Urothelium cell line (cell line): ENCODE measurements at regions not wholly inside any gene's neighbourhood (a gene's known extent, or its start where the extent isn't known, plus 50 kb on each side); places are given as distances from the start of the nearest gene placed in this dataset.
"Not testable (repeated sequence)": the region's sequence is repeated elsewhere in the genome, so short reads cannot be mapped to it uniquely, and the experiment has no call there.

ENCODE experiments used
- DNase-seq: peaks from one replicate; pipeline ENCODE4 v3.0.0; 2011; ENCODE audit warnings: low spot score, mixed read lengths
- FAIRE-seq: peaks from 2 replicates; lab custom pipeline; 2011; peaks lifted over from hg19 to GRCh38; lab: Jason Lieb, UNC

DNA sequence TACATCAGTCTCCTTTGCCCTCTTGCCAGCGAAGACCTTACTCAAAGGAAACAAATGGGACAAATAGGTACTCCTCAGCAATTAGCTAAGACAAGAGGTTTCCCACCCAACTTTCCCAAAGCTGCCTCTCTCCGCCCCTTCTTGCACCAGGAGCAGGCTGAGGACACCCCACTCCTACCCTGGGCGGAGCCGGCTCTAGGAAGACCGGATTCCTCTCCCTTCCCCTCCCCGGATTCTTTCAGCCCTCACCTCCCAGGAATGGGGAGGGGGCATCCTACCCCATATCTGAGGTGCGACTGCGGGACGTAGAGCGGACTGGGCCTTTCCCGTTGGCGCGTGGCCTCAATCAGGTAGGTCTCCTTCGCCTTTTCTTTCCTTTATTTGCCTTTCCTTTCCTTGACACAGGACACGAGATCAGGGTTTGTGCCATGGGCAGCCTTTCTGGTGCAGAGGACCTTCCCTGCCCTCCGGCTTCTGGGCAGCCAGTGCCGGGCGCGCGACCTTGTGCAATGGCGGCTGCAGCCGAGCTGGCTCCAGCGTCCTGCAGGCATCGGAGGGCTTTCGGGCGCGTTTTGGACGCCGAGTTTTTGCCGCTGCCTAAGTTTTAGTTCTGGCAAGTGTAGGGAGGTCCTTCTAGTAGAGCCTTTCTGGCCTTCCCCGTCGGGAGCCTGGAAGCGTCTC, 279.9 kb downstream of the PLS3 start:
- not testable (repeated sequence) for DNase-seq, FAIRE-seq

- not testable (repeated sequence) for DNase-seq, FAIRE-seq
Measured at GRCh38 chrX:115850986-115851385, 290.0 kb downstream of the PLS3 start.

- not testable (repeated sequence) for FAIRE-seq, DNase-seq
Measured at GRCh38 chrX:115853260-115853659, 292.3 kb downstream of the PLS3 start.

- DNase-seq, FAIRE-seq: not testable (repeated sequence)
Measured at GRCh38 chrX:115881170-115881569, 289.4 kb upstream of the AGTR2 start.

GRCh38 chrX:115884121-115884520, 286.4 kb upstream of the AGTR2 start:
- not testable (repeated sequence) for DNase-seq, FAIRE-seq

- FAIRE-seq, DNase-seq: not testable (repeated sequence)
Measured at GRCh38 chrX:115888041-115888440, 282.5 kb upstream of the AGTR2 start.

DNA sequence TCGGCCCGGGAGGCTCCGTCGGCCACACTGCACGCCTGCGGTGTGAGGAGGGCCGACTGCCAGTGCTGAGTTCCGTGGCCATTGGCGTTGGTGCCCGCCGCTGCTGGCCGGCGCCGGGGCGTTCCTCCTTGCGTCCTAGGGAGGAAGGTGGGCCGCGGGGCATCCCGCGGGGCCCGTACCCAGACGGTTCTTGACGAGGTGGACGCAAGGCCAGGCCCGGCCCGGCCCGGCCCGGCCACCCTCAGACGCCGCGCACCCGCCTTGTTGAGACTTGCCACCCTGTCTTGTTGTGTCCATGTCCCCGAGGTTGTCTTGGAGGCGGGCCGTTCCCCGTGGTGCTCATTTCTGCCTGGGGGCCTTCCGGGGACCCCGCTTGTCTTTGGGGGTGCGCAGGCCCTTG, 282.0 kb upstream of the AGTR2 start:
- not testable (repeated sequence) for FAIRE-seq, DNase-seq

GRCh38 chrX:115889121-115889890, 281.2 kb upstream of the AGTR2 start:
- FAIRE-seq, result no peak

GRCh38 chrX:115892056-115892708, 278.4 kb upstream of the AGTR2 start:
- DNase-seq, result no peak
- no peak for FAIRE-seq

More at GRCh38 chrX:115889121-115889890, 281.2 kb upstream of the AGTR2 start:
- no peak for DNase-seq

DNA sequence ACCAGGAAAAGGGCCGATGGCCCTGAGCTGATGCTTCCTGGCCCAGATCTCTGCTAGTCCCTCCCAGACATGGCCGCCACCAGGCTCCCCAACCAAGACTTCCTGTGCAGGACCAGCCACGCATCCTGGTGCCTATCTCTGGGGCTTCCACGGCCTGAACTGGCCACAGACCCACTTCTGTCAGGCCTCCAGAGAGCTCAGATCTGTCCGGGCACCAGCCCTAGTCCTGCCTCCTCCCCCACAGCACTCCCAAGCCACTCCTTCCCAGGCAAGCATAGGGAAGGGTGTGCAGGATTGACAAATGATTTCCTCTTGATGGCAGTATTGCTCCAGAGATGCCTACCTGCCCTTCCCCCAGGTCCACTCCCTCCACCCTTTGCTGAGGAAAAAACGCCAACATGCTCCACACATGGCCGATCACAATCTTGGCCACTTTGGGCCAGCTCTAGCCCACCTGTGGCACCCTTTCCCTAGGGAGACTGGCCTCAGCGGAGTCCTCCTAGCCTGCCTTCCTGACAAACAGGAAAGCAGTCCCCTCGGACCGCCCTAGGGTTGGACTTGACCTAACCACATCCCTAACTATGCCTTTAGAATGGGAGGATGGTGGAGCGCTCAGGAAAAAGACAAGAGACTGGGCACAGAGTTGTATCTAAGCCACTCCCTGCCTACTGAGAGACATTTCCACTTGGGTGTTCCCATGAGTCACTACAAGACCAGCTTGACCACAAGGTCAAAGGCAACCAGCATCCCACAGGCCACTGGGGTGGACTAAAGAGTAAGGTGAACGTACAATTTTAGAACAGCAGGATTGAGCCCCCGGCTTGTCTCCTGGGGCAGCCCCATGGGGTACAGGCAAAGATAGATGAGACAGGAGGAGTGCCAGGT, 277.5 kb upstream of the AGTR2 start:
- FAIRE-seq, result no peak
- peak; percentile 18 for DNase-seq

GRCh38 chrX:115894087-115894486, 276.5 kb upstream of the AGTR2 start:
- FAIRE-seq (no peak), DNase-seq (no peak)

GRCh38 chrX:115895678-115896329, 274.7 kb upstream of the AGTR2 start:
- DNase-seq (no peak), FAIRE-seq (no peak)

GRCh38 chrX:115896362-115896761, 274.2 kb upstream of the AGTR2 start:
- DNase-seq (no peak), FAIRE-seq (no peak)

DNA sequence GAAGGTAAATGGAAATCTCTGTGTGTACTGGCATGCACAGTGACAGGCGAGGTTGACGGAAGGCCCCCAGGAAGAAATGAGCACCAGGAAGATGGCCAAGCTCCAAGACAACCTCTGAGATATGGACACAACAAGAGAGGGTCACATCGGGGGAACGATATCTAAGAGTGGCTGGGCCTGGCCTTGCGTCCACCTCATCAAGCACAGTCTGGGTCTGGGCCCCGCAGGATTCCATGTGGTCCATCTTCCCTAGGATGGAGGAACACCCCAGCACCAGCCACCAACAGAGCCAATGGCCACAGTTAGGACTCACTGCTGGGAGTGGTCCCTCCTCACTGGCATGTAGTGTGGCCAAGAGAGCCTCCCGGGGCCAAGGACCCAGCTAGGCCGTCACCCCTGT, 272.6 kb upstream of the AGTR2 start:
- DNase-seq (no peak), FAIRE-seq (no peak)

- FAIRE-seq (no peak), DNase-seq (no peak)
Measured at GRCh38 chrX:115898382-115899001, 272.1 kb upstream of the AGTR2 start.

- DNase-seq (no peak), FAIRE-seq (no peak)
Measured at GRCh38 chrX:115900425-115900824, 270.1 kb upstream of the AGTR2 start.

- DNase-seq (no peak), FAIRE-seq (no peak)
Measured at GRCh38 chrX:115901241-115901640, 269.3 kb upstream of the AGTR2 start.

DNA sequence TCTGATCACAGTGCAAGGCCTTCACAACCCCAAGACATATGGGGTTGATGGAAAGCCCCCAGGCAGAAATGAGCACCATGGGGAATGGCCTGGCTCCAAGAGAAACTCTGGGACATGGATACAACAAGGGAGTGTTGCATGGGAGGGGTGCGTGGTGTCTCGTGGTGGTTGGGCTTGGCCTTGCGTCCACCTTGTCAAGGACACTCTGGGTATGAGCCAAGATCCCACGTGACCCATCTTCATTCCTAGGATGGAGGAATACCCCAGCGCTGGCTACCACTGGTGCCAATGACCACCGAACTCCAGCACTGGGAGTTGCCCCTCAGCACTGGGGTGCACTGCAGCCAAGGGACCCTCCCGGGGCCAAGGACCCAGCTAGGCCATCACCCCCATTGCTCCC, 267.5 kb upstream of the AGTR2 start:
- no peak for DNase-seq
- FAIRE-seq, result no peak

DNA sequence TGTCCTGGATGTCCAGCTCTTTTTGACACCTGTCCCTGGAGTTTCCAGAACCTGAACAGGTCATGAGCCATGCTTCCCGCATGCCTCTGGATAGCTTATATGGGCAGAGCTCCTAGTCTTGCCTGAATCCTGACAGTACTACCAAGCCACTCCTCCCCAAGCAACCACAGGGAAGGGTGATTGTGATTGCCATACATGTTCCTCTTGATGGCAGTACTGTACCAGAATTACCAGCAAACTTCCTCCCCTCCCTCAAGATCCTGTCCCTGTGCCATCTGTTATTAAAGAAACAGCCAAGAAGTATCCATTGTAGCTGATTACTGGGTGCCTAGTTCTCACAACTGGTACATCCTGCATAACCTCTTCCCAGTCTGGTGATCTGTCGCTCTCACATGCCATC, 264.3 kb upstream of the AGTR2 start:
- FAIRE-seq, result no peak
- no peak for DNase-seq

DNA sequence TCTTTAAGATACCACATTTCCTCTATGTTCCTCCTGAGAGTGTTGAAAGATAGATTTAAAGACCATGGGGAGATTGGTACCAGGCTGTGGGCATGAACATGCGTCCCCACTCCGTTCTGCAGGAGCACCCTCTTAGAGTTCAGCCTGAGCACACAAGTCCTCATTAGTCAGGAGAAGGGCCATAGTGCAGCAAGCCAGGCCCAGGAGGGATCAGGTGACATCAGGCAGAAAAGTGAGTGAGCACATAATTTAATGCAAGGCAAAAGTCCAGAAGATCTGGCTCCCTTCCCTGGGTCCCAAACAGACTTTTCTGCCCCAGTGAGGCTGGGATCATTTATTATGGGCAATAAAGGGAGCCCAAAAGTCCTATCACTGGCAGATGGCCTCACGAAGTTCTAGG, 263.7 kb upstream of the AGTR2 start:
- DNase-seq (no peak), FAIRE-seq (no peak)
